ENCODE measurements at regions not wholly inside any gene's neighbourhood (a gene's known extent, or its start where the extent isn't known, plus 50 kb on each side); places are given as distances from the start of the nearest gene placed in this dataset.

DNA sequence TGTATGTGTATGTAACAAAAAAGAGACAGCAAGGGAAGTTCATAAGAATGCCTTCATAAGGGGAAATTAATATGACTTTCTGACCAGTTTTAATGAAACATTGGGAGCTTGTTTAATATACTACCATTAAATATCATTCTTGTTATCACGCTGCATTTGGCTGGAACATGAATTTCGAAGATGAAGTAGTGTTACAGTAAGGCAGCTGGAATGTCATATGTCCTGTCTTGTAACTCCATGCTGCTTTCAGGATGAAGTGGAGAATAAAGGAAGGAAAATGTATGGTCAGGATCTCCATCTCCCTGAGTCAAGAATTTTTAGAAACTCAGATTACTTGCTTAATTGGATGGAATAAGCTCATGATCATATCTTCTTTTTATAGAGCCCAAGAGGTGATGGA lies 61.5 kb upstream of the DMAC1 start:
- H3K36me3 ChIP-seq: no peaks in the 10 kb centered on the region
- no peaks in the 10 kb centered on the region for H3K9me3 ChIP-seq
- H3K4me1 ChIP-seq: no peaks in the 10 kb centered on the region
- no peak for TF ChIP-seq CTCF (IDR thresholded peaks at IDR 0.05)
- no peak for FAIRE-seq
- no peak for ATAC-seq
- intact Hi-C loops (cut with DNase I): no loop called here
- no peak overlapping the region for H3K27ac ChIP-seq
- H3K27me3 ChIP-seq: no peaks in the 10 kb centered on the region
- WGBS, 2 donors: 62 to 70% methylated on average over 2 of the region's 2 CpGs
- no peak overlapping the region for H3K4me3 ChIP-seq
- no peak for DNase-seq

DNA sequence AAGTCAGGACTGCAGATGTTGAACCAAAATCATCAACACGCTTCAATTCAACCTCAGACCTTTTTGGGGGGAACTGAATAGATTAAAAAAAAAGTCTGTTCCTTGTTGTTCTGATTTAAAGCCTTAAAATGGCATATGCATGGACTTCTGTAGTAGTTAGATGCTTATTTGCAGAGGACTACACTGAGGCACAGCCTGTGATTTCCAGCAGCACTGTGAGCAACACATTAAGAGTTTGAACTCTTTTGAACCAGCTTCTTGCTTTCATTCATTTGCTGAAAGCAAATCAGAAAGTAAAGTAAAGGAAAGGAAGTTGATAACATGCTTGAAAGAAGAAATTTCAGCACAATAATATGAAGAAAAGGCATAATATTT lies 60.7 kb upstream of the DMAC1 start:
- DNase-seq (no peak), ATAC-seq (no peak), FAIRE-seq (no peak)
- Histone ChIP-seq H3K36me3 (no peaks in the 10 kb centered on the region), H3K27ac (no peak overlapping the region), H3K4me3 (no peak overlapping the region), H3K9me3 (no peaks in the 10 kb centered on the region), H3K4me1 (no peaks in the 10 kb centered on the region), H3K27me3 (no peaks in the 10 kb centered on the region)
- TF ChIP-seq CTCF (IDR thresholded peaks at IDR 0.05): no peak
- intact Hi-C loops (cut with DNase I): no loop called here
- 57 to 58% methylated on average over 1 of the region's 1 CpG for WGBS, 2 donors

GRCh38 chr9:7859701-7860334 lies 60.2 kb upstream of the DMAC1 start:
- FAIRE-seq (no peak), DNase-seq (no peak), ATAC-seq (no peak)
- no peak overlapping the region for H3K27ac ChIP-seq
- no peaks in the 10 kb centered on the region for H3K9me3 ChIP-seq
- no peak for TF ChIP-seq CTCF (IDR thresholded peaks at IDR 0.05)
- no peaks in the 10 kb centered on the region for H3K4me1 ChIP-seq
- intact Hi-C loops (cut with DNase I): no loop called here
- 63 to 70% methylated on average over 3 of the region's 3 CpGs for WGBS, 2 donors
- no peaks in the 10 kb centered on the region for H3K36me3 ChIP-seq
- no peak overlapping the region for H3K4me3 ChIP-seq
- no peaks in the 10 kb centered on the region for H3K27me3 ChIP-seq

- Histone ChIP-seq H3K4me3 (no peak overlapping the region), H3K27me3 (no peaks in the 10 kb centered on the region), H3K9me3 (no peaks in the 10 kb centered on the region), H3K27ac (no peak overlapping the region), H3K4me1 (no peaks in the 10 kb centered on the region), H3K36me3 (no peaks in the 10 kb centered on the region)
- no peak for TF ChIP-seq CTCF (IDR thresholded peaks at IDR 0.05)
- DNase-seq (no peak), FAIRE-seq (no peak), ATAC-seq (no peak)
- 52 to 77% methylated on average over 2 of the region's 2 CpGs for WGBS, 2 donors
- intact Hi-C loops (cut with DNase I): no loop called here
Measured at GRCh38 chr9:7858166-7858565, 58.6 kb upstream of the DMAC1 start.

GRCh38 chr9:7854763-7855162 lies 55.2 kb upstream of the DMAC1 start:
- DNase-seq (no peak), FAIRE-seq (no peak), ATAC-seq (no peak)
- Histone ChIP-seq H3K27ac (no peak overlapping the region), H3K27me3 (no peaks in the 10 kb centered on the region), H3K4me3 (no peak overlapping the region), H3K36me3 (no peaks in the 10 kb centered on the region), H3K9me3 (no peaks in the 10 kb centered on the region), H3K4me1 (no peaks in the 10 kb centered on the region)
- WGBS, 2 donors: 56 to 66% methylated on average over 4 of the region's 4 CpGs
- intact Hi-C loops (cut with DNase I): no loop called here
- TF ChIP-seq CTCF (IDR thresholded peaks at IDR 0.05): no peak

Data from pancreas (tissue), 10 donors.